OCI-LY1 (cell line): ENCODE measurements at regions not wholly inside any gene's neighbourhood (a gene's known extent, or its start where the extent isn't known, plus 50 kb on each side); places are given as distances from the start of the nearest gene placed in this dataset.

Experiments used
- H2AFZ ChIP-seq: fragments of 200-600 bp; sonication (generic), shearing (Covaris generic); 2 replicates; pipeline ENCODE4 v1.6.0; 2014; ENCODE audit warnings: antibody characterized with exemption, mild to moderate bottlenecking, low read length
- H3F3A ChIP-seq: fragments of 200-600 bp; sonication (generic), shearing (Covaris generic); 2 replicates; pipeline ENCODE4 v1.6.0; 2014; ENCODE audit warnings: mild to moderate bottlenecking, antibody characterized with exemption, low read length, moderate library complexity; ENCODE audit not compliant: insufficient read depth
- H3K27ac ChIP-seq: fragments of 200-600 bp; sonication (generic); 2 replicates; pipeline ENCODE4 v1.5.1; 2014; ENCODE audit warnings: low read length, mixed run types, mild to moderate bottlenecking, low read depth; ENCODE audit not compliant: poor library complexity, severe bottlenecking
- H3K27me3 ChIP-seq: fragments of 200-600 bp; sonication (generic); 2 replicates; pipeline ENCODE4 v1.6.0; 2014; ENCODE audit warnings: antibody characterized with exemption, mild to moderate bottlenecking, low read length, moderate library complexity; ENCODE audit not compliant: insufficient read depth
- H3K36me3 ChIP-seq: fragments of 200-600 bp; sonication (generic); 2 replicates; pipeline ENCODE4 v1.6.1; 2014; ENCODE audit warnings: mild to moderate bottlenecking, antibody characterized with exemption, low read length, moderate library complexity, mixed read lengths; ENCODE audit not compliant: insufficient read depth
- H3K4me1 ChIP-seq: fragments of 200-600 bp; sonication (generic); 2 replicates; pipeline ENCODE4 v1.5.1; 2014; ENCODE audit warnings: mild to moderate bottlenecking, low read length, moderate library complexity; ENCODE audit not compliant: insufficient read depth, severe bottlenecking
- H3K4me2 ChIP-seq: fragments of 200-600 bp; sonication (generic), shearing (Covaris generic); 2 replicates; pipeline ENCODE4 v1.6.1; 2014; ENCODE audit warnings: low read length
- H3K4me3 ChIP-seq: fragments of 200-600 bp; sonication (generic); 2 replicates; pipeline ENCODE4 v1.5.1; 2014; ENCODE audit warnings: low read length, low read depth, mild to moderate bottlenecking, mixed read lengths; ENCODE audit not compliant: poor library complexity, severe bottlenecking
- H3K79me2 ChIP-seq: fragments of 200-600 bp; shearing (Covaris generic); 2 replicates; pipeline ENCODE4 v1.6.1; 2016; ENCODE audit warnings: mixed run types, low read length, mixed read lengths; ENCODE audit not compliant: insufficient read depth
- H3K9ac ChIP-seq: fragments of 200-600 bp; sonication (generic), shearing (Covaris generic); 2 replicates; pipeline ENCODE4 v1.6.1; 2014; ENCODE audit warnings: mild to moderate bottlenecking, low read length, mixed read lengths
- H3K9me2 ChIP-seq: fragments of 200-600 bp; sonication (generic), shearing (Covaris generic); 2 replicates; pipeline ENCODE4 v1.6.1; 2014; ENCODE audit warnings: low read depth, mild to moderate bottlenecking, low read length, mixed read lengths
- H3K9me3 ChIP-seq: fragments of 200-600 bp; shearing (Covaris generic); 2 replicates; pipeline ENCODE4 v1.6.1; 2014; ENCODE audit warnings: low read length, mixed read lengths
- H4K20me1 ChIP-seq: fragments of 200-600 bp; sonication (generic), shearing (Covaris generic); 2 replicates; pipeline ENCODE4 v1.6.0; 2016; ENCODE audit warnings: mild to moderate bottlenecking, low read length; ENCODE audit not compliant: insufficient read depth
- CTCF ChIP-seq: fragments of 200-600 bp; sonication (generic), shearing (Covaris generic); IDR thresholded peaks from 2 replicates; pipeline ENCODE4 v1.5.1; 2017; ENCODE audit warnings: mild to moderate bottlenecking, antibody characterized with exemption, low read length, moderate library complexity, mixed read lengths
- EZH2 ChIP-seq: fragments of 200-600 bp; sonication (generic), shearing (Covaris generic); IDR thresholded peaks from 2 replicates; pipeline ENCODE4 v1.8.0; 2017; ENCODE audit warnings: borderline replicate concordance, mixed run types, mild to moderate bottlenecking, antibody characterized with exemption, low read length, moderate library complexity, mixed read lengths

GRCh38 chr4:187354740-187355139, 631.1 kb upstream of the FAT1 start:
- H3K4me1 ChIP-seq = no peaks in the 10 kb centered on the region
- H3K9me2 ChIP-seq = no peaks in the 10 kb centered on the region
- no peaks in the 10 kb centered on the region for H4K20me1 ChIP-seq
- no peaks in the 10 kb centered on the region; the same call in 1 of the 2 replicates for H3K36me3 ChIP-seq
- H3K9ac ChIP-seq = no peak overlapping the region
- no peak overlapping the region for H3K27ac ChIP-seq
- TF ChIP-seq EZH2 (no peak), CTCF (no peak)
- no peaks in the 10 kb centered on the region for H3F3A ChIP-seq
- H3K79me2 ChIP-seq = no peaks in the 10 kb centered on the region
- no peak overlapping the region for H2AFZ ChIP-seq
- no peak overlapping the region for H3K4me2 ChIP-seq
- no peaks in the 10 kb centered on the region for H3K9me3 ChIP-seq
- H3K4me3 ChIP-seq = no peak overlapping the region
- no peaks in the 10 kb centered on the region for H3K27me3 ChIP-seq

GRCh38 chr4:187357045-187357643, 633.5 kb upstream of the FAT1 start:
- Histone ChIP-seq H3K4me1 (no peaks in the 10 kb centered on the region), H3K4me3 (no peak overlapping the region), H3K36me3 (no peaks in the 10 kb centered on the region; the same call in 1 of the 2 replicates), H3K9me3 (no peaks in the 10 kb centered on the region), H2AFZ (no peak overlapping the region), H3F3A (no peaks in the 10 kb centered on the region), H3K9me2 (no peaks in the 10 kb centered on the region), H3K79me2 (no peaks in the 10 kb centered on the region), H3K9ac (no peak overlapping the region), H3K4me2 (no peak overlapping the region), H4K20me1 (no peaks in the 10 kb centered on the region), H3K27me3 (no peaks in the 10 kb centered on the region), H3K27ac (no peak overlapping the region)
- no peak for TF ChIP-seq EZH2
- TF ChIP-seq CTCF = no peak

GRCh38 chr4:187357821-187358220, 634.2 kb upstream of the FAT1 start:
- Histone ChIP-seq H2AFZ (no peak overlapping the region), H3F3A (no peaks in the 10 kb centered on the region), H3K79me2 (no peaks in the 10 kb centered on the region)

More at GRCh38 chr4:187357821-187358220, 634.2 kb upstream of the FAT1 start:
- Histone ChIP-seq H3K27me3 (no peaks in the 10 kb centered on the region), H3K36me3 (no peaks in the 10 kb centered on the region; the same call in 1 of the 2 replicates), H3K9ac (no peak overlapping the region), H3K9me2 (no peaks in the 10 kb centered on the region), H3K9me3 (no peaks in the 10 kb centered on the region), H3K27ac (no peak overlapping the region), H3K4me1 (no peaks in the 10 kb centered on the region), H3K4me3 (no peak overlapping the region), H3K4me2 (no peak overlapping the region), H4K20me1 (no peaks in the 10 kb centered on the region)
- TF ChIP-seq EZH2 = no peak
- TF ChIP-seq CTCF = no peak
